ENCODE measurements at regions not wholly inside any gene's neighbourhood (a gene's known extent, or its start where the extent isn't known, plus 50 kb on each side); places are given as distances from the start of the nearest gene placed in this dataset.

GRCh38 chr5:58056546-58056945, 403.3 kb downstream of the PLK2 start:
- no peak for ATAC-seq

- no peak for ATAC-seq
These were observed 405.9 kb downstream of the PLK2 start for GRCh38 chr5:58054018-58054417.

- ATAC-seq: no peak
These were observed 410.9 kb downstream of the PLK2 start for GRCh38 chr5:58048954-58049353.

DNA sequence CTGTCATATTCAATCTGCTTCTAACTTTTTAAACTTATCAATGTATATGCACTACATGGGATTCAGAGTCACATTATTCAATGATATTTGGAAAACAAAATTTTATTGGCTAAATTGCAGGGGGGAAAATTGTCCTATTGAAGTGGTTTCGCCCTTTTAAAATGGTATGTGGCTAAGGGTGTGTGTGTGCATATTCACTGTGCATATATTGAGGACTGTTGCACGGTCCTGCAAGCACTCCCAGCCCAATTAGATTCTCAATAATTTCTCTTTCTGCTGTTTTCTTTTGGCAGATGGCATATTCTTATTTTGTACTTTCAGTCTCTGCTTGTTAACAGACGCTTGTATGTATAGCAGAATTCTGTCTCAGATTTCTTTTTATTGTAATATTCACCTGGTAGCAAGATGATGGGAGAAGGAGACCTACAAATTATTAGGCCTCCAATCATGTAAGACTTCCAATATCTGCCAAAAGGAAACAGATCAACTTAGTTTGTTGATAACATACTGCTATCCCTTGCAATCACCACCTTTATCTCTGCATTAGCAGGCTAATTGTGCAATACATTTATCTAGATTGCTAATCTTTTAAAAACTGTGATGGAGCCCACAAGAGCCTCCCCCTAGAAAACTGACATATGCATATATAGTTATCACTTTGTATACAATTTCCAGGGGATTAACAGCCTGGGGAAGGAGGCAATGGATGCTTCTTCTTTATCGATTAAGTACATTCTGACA, 411.5 kb downstream of the PLK2 start:
- ATAC-seq: no peak

- ATAC-seq: no peak
These were observed 413.5 kb downstream of the PLK2 start for GRCh38 chr5:58046371-58046770.

DNA sequence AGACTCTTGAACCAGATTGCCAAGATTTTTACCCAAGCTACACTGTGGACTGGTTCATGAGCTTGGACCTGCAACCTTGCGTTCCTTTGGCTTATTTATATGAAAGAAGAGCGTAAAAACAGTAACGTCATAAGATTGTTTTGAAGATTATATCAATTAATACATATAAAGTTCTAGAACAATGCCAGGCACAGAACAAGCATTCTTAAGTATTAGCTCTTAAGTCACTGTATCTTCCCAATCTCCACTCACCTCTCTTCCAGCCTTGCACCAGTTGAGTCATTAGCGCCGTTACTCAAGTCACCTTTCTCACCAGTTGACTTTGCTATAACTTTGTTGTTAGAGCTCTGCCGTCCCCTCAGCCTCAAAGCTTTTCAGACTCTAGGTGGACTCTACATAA, 415.7 kb downstream of the PLK2 start:
- ATAC-seq: no peak

- no peak for ATAC-seq
These were observed 416.6 kb downstream of the PLK2 start for GRCh38 chr5:58043032-58043945.

DNA sequence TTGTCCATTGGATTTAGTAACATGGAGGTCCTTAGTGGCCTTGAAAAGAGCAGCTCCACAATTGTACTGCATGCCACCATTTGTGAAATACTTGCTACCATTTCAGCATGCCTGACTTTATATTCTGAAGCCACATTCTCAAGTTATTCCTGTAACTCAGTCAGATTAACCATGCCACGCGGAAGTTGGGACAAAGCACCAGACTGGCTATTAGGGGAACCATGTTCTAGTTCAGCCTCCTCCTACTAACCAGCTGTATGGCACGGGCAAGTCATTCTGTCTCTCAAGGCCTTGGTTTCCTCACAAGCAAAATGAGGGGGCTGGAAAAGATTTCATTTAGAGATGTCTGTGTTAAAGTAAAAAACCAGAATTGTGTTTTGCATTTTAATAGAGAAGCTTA, 418.0 kb downstream of the PLK2 start:
- no peak for ATAC-seq

- ATAC-seq: no peak
These were observed 419.0 kb downstream of the PLK2 start for GRCh38 chr5:58040846-58041245.

DNA sequence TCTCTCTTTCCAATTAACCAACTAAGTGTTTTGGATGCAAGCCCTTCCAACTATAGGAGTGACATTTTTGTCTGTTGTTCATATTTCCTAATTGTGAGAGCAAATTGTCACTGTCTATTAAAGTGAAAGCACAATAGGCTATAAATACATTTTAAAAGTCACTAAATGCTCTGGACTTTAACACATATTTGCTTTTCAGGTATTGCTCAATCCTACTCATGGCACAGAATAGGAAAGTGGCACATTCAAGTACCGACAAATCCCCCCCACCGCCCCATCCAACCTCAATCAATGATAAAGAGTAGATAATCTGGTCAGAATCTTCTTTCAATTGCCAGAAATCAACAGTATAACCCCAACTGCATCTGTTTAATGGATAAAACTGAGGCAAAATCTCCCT, 419.8 kb downstream of the PLK2 start:
- no peak for ATAC-seq

- no peak for ATAC-seq
These were observed 422.0 kb downstream of the PLK2 start for GRCh38 chr5:58037899-58038298.

GRCh38 chr5:58025809-58026208, 434.1 kb downstream of the PLK2 start:
- no peak for ATAC-seq

- no peak for ATAC-seq
These were observed 435.7 kb downstream of the PLK2 start for GRCh38 chr5:58024151-58024550.

DNA sequence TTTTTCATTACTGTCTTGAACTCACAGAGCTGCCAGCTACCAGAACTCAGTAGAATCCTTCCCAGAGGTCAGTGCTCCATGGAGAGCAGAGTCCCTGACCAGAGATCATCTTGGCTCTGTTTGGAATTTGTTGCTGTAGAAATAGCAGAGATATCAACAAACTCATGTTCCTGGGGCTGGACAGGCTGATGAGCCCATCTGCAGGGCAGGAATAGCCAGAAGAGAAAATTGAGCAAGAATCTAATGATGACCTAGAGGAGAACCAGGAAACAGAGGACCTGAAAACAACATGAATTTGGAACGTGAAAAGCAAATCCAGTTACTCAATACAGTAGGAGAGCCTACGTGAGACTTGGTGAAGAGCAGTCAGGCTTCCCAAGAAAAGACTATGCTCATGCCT, 437.8 kb downstream of the PLK2 start:
- ATAC-seq: no peak

GRCh38 chr5:58021466-58021865, 438.4 kb downstream of the PLK2 start:
- ATAC-seq: no peak

DNA sequence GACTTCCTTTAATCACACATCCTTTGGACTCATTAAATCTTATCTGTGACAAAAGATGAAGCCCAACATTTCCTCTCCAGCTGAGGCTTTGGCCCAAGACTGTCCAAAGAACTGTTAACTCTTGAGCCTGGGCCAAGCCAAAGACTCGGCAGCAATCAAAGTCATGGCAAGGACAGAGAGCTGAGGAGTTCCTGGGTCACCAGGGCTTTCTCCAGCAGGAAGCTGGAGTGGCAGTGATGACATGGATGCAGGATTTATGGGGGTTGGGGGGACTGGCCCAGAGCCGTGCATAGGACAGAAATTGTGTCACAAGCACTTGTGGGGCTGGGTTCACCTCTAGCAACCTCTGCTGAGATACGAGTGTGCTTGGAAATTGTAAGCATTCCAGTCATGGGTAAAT, 440.3 kb downstream of the PLK2 start:
- no peak for ATAC-seq

GRCh38 chr5:58018016-58018415, 441.9 kb downstream of the PLK2 start:
- no peak for ATAC-seq

DNA sequence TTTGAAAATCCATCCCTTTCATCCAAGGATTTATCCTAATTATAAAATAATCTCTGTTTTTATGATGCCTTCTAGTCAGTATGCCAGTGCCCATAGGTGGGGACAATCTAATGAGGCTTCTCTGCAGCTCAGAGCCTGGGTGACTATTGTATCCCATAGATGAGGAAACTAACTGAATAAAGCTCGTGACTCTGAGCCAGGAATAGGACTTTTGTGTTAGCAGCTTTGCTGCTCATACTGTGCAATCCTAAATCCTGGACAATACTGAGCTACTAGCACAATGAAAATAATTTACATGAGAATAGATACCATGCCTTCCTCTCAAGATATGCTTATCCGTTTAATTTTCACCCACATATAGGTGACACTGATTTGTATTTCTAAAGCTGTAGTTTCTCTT, 443.0 kb downstream of the PLK2 start:
- ATAC-seq: no peak

DNA sequence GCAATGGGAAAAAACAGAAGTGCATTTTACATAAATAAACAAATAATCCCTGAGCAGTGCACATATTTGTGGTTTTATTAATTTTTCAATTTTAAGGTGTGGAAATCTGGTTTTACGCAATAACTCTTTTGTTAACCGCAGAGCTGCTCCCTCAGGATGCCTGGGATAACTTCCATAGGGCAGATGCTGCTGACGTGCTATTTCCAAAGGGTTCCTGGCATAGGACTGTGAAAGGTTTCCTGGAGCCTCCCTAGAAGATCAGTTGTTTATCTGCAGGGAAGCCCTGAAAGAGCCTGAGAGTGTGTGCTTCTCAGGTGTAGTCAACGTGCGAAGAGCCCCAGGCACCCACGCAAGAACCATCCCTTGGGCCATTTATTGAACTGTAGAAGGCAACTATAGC, 443.5 kb downstream of the PLK2 start:
- ATAC-seq: no peak

- no peak for ATAC-seq
These were observed 444.7 kb downstream of the PLK2 start for GRCh38 chr5:58015175-58015574.

DNA sequence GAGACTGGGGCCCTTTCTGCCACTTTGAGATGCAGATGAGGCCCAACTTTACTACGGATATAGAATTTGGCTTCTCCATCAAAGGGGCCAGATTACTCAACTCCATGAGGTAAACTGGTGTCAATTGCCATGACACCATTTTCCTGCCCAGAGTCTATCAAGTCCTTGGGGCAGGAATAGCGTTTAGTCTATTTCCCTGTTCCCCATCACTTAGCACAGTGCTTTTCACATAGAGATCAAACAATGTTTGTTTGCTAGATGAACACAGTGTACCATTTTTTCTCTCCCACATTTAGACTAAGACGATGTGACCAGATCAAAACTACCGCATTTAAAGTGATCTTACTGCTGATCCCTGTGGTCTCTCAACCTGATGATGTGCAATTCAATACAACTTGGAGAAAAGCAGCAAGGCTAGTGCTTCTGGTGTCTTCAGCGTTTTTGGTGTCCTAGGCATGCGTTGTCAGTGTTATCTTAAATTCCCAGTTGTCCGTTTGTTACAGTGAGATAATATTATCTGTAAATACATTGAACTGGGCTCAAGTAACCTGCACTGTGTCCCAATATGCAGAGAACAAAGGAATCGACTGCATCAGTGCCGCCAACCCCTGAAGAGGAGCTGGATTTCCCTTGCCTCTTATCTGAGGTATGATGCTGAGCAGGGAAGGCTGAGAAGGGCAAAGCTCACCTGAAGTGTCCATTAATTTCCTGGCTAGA, 446.2 kb downstream of the PLK2 start:
- no peak for ATAC-seq

- no peak for ATAC-seq
These were observed 447.0 kb downstream of the PLK2 start for GRCh38 chr5:58012801-58013315.

GRCh38 chr5:58012102-58012501, 447.8 kb downstream of the PLK2 start:
- no peak for ATAC-seq
